NCI-H1105 (cell line): ENCODE measurements at regions not wholly inside any gene's neighbourhood (a gene's known extent, or its start where the extent isn't known, plus 50 kb on each side); places are given as distances from the start of the nearest gene placed in this dataset.

ENCODE experiments used
- DNase-seq: peaks from one replicate; lab custom pipeline; 2025; lab: John Stamatoyannopoulos, UW

DNA sequence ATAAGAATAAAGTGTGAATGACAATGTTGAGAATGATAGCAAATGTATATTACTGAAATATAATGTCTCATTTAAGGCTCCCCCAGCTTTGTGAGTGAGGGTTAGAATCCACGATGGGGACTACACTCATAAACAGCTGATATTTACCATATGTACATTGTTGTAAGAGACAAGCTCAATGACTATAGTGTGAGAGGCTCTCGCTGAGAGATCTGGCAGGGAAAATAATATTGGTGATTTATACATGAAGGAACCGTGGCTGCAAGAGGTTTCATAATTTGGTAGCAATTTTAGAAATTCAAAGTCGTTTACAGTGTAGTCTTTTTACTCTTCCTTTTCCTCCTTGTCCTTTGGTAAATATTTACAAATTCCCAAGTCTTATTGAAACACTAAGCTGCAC is 342.2 kb upstream of the AKR1E2 start:
- DNase-seq = no peak

DNA sequence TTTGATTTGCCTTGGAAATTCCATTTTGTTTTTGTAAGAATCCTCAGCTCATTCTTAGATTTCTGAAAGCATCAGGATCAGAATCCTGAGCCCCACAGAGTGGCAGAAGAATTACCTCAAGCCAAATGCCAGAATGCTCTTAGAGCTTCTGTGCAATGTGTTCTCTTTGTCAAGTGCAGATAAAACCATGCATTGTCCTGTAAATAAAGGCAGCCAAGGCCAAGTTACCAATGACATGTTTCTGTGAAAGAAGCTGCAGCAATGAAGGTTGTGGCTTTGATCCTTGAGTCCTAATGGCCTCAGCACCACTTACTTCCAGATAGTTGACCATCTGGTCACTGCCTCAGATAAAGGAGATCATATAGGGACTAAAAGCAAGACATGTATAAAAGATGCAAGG is 343.3 kb upstream of the AKR1E2 start:
- no peak for DNase-seq

DNA sequence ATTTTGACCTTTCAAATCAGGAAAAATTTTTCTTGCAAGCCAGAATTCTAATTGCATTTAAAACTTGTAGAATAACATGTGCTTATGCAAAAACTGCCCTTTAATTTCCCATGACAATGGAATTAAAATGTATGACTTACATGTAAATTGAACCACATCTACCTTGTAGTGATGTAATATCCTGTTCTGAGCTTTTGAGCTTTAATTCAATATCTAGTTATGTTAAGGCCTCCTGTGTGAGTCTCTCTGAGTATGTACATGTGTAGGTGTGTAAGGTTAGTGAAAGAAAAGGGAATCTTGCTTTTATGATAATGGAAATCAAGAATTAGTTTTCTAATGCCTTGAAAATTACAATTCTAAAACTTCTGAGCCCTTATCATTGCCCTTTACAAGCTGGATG is 344.8 kb upstream of the AKR1E2 start:
- no peak for DNase-seq

DNA sequence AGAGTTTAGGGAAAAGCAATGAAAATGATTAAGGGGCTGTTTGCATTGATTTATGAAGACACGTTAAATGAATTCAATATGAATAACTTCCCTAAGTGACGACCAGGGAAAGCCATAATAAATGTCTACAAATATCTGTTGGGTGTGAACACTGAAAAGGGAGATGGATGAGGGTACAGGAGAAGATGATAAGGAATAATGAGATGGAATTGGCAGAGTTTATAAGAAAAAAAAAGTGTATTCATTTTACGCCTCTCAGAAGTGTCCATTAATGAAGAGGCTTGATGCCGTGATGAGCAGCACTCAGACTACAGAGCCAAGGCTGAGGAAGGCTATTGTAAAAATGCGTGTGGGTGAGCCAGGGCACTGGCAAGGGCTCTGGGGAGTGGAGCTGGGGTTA is 346.7 kb upstream of the AKR1E2 start:
- DNase-seq = no peak

DNA sequence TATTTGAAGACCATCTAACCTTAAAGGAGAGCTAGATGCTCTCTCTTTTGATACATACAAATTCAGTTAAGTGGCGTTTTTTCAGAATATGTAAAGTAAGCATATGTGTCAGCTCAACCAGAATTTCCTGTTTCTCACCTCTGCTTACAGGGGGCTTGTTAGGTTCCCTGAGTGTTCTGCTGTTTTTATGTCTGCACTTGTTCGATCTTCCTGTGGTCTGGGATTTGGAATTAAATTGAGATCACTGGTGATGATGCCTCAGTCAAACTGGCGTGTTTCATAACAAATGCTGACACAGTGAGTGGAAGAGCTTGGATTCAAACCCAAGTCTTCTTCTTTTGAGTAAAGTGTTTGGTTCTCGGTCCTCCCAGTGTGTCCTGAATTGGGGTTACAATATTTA is 348.3 kb upstream of the AKR1E2 start:
- DNase-seq = no peak

DNA sequence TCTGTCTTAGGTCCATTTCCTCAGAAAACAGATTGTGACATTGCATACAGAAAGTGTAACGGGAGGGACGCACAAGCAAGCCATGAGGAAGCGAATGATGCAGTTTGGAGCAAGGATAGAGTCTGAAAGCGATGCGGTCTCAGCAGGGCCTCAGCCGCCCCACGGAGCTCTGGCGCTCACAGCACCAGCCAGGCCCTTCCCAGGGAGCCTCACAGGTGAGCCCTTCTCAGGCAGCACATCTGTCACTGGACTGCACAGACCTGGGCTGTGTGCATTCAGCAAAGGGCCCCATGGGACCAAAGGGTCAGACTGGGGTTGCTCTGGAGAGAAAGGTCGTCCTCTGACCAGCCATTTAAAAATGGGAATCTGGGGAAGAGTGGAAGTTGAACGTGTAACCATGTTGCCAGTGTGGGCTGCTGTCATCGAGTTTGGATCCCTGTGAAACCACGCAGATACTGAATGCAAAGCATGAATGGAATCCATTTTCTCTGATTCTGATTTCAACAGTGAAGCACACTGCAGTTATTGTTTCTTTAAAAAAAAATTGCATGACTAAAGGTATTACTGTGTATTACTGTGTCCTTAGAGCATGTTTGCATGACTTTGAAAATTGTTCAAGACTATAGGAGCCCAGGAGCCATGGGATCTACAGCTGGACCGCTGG is 350.0 kb upstream of the AKR1E2 start:
- DNase-seq = no peak

DNA sequence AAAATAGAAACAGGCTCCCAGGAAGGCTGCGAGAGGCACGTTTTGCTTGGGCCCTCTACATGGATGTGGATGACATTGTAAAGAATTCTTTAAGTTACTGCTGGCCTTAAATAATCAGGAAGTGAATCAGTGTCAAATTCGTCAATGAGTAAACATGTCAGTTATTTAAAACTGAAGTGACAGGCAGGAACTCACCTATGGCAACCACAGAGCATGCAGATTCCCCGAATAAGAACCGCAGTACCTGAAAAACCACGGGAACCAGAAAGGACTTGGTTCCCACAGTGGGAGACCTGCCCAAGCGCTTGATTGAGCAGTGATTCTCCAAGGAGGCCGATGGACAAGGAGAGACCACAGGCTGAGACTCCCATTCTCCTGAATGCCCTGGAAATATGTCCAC is 351.2 kb upstream of the AKR1E2 start:
- DNase-seq = no peak

DNA sequence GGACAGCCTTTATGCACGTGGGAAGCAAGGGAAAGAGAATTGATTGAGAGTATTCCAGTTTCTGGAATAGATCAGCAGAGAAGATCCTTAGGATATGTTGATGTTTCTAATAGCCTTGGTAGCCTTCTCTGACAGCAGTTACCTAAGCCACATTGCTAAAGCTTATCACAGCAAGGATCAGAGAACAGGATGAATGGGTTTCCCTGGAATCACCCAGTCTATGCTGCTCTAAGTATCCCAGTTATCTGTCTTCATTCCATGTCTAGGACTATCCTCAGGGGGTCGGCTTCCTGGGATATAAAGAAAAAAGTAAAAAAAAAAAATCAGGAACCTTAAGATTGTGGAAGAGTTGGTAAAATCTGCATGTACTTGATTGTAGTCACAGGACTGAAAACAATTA is 352.0 kb upstream of the AKR1E2 start:
- no peak for DNase-seq

DNA sequence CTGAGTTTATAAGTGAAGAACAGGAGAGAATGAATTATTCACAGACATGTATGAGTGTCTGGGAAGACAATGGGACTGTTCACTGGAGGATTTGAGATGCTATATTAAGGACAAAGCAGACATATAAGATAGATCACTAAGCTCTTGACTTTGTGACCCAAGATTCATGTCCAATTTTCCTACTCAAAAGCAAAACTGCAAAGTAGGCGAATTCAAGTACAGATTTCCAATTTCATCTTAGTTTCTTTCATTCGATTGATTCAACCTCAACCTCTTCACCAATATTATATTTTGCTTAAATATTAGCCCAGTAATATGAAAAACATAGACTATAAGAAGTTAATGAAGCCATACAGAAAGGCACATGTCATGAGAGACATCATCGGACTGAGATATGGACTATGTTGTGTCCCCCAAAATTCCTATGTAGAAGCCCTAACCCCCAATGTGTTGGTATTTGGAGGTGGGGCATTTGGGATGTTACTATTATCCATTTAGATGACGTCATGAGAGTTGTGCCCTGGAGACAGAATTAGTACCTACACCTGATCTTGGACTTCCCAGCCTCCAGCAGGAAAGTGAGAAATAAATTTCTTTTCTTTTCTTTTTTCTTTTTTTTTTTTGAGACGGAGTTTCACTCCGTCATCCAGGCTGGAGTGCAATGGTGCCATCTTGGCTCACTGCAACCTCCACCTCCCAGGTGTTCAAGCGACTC is 353.7 kb upstream of the AKR1E2 start:
- DNase-seq = no peak

DNA sequence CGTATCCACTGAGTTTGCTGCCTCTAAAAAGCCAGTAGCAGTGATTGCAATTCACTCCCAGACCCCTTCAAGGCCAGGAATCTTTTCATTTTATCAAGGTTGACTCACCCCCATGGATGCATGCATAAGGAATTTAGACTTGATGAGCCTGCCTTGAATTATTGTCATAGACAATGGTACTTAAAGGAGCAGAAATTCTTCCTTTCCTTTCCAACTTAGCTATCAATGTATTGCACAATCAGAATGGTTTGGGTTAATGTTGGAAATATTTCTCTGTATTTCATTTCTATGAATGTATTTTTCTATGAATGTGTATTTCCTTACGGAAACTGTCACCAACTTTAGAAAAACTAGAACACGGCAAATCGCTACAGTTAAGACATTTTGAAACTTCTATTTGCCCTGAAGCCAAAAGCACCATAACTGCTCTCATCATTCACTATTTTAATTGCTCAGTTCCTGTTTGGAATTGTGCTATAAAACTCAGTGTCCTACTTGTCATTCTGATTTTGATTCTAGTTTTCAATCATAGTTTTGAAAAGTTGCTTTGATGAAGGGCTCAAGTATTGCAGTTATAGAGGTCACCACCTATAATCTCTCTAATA is 355.7 kb upstream of the AKR1E2 start:
- no peak for DNase-seq

DNA sequence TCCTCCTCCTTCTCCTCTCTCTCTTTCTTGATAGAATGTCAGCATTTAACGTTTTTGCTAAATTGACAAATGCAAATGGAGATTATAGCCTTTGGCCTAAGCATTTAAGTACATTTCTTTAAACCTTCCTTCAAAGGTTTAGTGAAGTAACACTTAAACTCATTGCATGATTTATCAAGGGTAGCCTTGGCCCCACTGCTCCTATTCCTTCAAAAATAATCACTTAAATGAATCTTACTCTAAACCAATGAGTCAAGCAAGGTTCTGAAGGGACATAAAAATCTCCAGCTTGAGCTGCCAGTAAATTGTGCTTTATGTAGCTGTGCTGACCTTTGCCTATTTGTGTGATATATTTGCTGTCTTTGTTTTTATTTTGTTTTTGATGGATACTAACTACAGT is 358.5 kb upstream of the AKR1E2 start:
- no peak for DNase-seq

DNA sequence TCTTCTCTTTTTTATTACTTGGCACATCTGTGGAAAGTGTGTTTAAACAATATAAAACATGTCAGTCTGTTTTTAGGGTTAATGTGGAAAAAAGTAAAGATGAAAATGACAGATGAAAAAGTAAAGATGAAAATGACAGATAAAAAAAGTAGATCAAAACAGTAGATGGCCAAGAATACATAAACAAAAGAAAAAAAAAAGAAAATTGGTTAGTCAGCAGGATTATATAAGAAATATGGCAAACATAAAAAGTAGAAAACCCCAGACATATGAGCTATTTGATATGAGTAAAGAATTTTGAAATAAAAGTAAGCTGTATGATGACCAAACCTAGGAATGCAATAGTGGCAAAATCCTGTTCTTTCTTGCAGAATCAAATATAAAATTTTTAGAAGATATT is 365.7 kb upstream of the AKR1E2 start:
- no peak for DNase-seq

DNA sequence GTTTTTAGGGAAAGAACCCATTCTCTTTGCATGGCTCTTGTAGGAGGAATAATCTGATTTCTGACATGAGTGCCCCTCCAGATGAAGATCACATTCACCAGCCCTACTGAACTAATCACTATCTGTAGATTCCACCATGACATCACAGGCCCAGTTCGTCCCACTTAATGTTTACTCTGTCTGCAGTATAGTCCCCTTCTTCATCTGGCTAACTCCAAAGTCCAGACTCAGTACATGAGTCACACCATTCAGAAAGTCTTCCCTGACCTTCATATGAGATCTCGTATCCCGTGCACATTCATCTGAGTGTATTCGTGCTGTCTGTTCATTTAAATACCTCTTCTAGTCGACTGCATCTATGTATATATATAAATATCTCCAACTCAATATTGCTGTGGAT is 366.5 kb upstream of the AKR1E2 start:
- DNase-seq = no peak

DNA sequence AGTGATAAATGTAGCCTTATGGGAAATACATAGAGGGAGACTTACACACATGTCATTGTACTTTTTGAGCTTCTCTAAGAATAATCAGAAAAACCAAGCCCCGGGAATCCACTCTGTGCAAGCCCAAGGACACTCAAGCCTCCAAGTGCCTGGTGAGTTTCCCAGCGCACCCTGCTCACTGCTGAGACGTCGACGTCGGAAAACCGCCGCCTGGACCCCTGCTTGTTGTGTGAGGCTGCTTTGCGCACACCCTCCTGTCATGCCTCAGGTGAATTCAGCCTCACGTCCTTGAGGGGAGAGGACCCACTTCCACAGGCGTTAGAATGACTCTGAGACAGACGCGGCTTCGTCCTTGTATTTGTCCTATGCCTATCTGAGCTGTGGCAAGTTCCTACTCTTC is 368.4 kb upstream of the AKR1E2 start:
- no peak for DNase-seq

DNA sequence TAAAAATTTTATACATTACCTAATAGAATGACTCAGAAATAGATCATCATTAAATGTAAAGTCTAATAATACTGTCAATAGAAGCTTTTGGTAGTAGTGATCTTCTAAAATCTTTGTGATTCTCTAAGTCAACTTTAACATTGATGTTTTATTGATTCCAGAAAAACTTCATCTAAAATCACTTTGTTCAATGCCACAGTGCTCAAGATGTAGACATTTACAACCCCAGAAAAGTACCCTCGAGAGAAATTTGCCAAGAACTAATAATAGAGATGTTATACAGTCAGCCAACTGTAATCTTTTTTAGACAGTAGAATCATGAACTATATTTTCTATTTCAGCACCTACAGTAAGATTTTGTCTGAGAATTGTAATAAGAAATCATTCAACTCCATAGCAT is 369.2 kb upstream of the AKR1E2 start:
- no peak for DNase-seq

DNA sequence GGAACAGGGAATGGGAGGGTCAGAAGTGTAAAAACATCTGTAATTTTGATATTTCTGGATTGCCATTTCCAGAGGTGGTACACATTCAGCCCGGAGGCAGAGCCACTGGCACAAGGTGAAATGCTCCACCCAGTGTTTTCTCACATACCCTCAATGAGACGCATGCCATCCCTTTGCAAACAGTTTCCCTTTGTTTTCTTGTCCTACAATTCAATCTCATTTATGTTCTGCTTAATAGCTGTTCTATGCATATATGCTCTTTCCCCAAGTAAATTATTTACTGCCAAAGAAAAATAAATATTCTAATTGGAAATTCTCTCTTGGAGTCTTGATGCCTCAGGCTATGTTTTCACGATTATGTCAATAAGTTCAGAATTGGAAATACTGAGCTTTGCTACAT is 369.7 kb upstream of the AKR1E2 start:
- DNase-seq = no peak

DNA sequence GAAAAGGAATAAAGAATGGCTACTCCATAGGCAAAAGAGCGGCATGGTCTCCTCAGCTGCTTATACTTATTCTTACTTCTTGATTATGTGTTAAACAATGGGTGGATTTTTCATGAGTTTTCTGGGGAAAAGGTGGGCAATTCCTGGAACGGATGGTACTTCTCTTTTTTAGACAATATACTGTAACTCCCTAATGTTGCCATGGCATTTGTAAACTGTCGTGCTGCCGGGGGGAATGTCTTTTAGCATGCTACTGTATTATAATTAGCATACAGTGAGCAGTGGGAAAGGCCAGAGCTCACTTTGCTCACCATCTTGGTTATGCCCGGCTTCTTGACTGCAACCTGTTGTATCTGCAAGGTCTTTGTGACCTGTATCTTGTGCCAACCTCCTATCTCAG is 372.1 kb upstream of the AKR1E2 start:
- no peak for DNase-seq

DNA sequence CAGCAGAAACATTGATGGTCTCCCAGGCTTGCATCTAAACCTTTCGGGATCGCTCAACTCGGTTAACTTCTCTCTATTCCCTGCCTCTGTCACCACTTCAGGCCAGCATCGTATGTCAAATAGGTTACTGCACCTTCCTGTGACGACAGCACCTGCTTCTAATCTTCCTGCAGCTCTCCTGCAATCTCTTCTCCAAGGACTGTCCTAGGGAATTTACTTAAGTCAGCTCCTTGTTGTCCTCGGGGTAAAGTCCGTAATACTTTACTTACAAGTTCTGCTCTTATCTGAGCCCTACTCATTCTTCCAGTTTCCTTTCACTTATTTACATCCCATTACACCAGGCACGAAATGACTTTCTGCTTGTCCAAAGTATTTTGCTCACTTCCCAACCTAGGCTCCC is 372.7 kb upstream of the AKR1E2 start:
- DNase-seq = no peak

DNA sequence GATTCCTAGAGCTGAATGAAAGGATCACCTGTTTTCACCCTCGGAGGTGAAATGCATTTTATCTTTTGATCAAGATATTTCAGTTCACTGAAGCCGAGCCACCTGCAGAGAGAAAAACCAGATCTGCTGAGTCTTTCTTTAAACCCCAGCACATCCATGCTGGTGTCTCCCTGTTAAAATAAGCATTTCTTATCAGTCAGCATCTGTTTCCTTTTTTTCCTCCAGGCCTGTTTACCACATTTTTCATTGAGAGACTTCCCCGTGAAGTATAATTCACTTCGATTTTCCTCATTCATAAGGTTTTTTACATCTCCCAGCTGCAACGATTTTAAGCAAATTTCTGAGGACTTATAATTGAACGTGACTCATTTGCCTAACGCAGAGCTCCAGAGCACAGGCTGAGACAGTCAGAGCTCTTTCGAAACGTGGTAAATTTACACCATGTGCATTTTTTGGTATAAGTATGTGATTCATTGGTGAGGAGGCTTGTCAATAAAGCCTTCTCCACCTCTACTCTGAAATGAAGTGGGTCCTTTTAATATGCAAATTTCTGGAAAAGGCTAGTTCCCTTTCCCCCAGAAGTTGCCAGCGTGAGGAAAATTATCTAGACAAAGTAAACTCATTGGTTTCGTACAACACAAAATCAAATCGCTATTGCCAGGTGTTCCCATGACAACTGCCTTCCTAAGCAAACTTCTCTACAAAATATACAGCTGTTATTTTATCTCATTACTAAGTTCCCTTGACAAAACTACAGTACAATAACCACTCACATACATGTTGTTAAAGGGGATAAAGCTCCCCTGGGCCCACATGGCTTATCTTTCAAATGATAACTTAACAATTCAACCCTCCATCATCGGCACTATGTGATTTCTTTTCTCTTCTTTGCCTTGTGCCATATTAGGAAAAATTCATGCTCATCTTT is 374.8 kb upstream of the AKR1E2 start:
- DNase-seq = no peak

DNA sequence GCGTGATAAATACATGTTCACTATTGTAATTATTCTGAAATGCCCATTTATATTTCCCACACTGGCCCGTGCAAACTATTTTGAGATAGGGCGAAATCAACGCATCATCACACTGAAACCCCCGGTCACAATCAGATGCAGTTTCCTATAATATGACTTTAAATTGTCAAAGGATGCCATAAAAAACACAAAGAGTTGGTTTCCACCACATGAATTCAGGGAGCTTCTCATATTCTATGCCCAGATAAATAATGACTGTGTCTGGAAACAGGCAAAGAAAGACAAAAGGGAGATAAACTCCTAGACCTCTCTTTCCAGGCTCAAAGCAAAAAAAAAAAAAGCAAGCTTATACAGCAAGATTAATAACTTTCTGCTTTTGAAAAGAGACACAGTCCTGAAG is 375.8 kb upstream of the AKR1E2 start:
- DNase-seq = no peak

DNA sequence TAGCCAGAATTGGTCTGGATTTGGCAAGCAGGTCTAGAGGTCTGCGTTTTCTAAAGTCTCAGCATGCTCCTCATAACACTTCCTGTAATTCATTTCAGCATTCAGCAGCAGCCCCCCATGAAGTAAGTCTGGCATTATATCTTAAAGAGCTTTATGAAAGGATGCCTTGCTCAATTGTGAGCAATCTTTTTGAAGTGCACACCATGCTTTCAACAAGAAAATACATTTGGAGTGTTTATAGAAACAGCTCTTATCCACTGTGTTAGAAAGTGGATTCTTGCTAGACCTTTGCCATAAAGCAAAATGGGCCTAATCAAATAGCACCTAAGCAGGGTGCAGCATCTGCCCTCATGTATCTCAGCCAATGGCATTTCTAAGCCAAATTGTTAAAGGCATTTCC is 378.0 kb upstream of the AKR1E2 start:
- no peak for DNase-seq

DNA sequence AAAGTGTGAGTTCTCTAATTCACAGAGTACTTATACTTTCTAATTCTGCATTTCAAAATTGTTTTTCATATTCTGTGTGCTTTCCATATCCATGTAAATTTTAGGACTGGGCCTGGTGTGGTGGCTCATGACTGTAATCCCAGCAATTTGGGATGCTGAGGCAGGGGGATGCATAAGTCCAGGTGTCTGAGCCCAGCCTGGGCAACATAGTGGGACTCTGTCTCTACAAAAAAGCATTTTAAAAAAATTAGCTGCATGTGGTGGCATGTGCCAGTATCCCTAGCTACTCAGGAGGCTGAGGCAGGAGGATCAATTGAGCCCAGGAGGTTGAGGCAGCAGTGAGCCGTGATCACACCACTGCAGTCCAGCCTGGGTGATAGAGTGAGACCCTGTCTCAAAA is 382.6 kb upstream of the AKR1E2 start:
- no peak for DNase-seq

DNA sequence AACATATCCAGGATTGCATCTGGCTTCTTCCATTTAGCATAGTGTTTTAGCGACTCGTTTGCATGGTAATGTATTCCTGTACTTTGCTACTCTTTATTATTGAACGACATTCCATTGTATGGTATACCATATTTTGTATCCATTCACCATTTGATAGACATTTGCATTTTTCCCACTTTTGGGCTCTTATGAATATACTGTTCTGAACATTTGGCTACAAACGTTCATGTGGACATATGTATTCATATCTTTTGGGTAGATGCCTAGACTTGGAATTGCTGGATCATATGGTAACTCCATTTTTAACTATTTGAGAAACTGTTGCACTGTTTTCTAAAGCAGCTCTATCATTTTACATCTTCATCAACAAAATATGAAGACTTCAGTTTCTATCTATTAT is 383.7 kb upstream of the AKR1E2 start:
- DNase-seq = no peak
